ENCODE measurements at regions not wholly inside any gene's neighbourhood (a gene's known extent, or its start where the extent isn't known, plus 50 kb on each side); places are given as distances from the start of the nearest gene placed in this dataset.
A peak's percentile ranks its signal among the peaks of the same experiment; 100 is the strongest.
"Not testable (repeated sequence)": the region's sequence is repeated elsewhere in the genome, so short reads cannot be mapped to it uniquely, and the experiment has no call there.

DNA sequence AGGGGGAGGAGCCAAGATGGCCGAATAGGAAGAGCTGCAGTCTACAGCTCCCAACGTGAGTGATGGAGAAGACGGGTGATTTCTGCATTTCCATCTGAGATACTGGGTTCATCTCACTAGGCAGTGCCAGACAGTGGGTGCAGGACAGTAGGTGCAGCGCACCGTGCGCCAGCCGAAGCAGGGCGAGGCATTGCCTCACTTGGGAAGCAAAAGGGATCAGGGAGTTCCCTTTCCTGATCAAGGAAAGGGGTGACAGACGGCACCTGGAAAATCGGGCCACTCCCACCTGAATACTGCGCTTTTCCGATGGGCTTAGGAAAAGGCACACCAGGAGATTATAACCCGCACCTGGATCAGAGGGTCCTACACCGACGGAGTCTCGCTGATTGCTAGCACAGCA lies 121.1 kb upstream of the SESTD1 start:
- not testable (repeated sequence) for DNase-seq

DNA sequence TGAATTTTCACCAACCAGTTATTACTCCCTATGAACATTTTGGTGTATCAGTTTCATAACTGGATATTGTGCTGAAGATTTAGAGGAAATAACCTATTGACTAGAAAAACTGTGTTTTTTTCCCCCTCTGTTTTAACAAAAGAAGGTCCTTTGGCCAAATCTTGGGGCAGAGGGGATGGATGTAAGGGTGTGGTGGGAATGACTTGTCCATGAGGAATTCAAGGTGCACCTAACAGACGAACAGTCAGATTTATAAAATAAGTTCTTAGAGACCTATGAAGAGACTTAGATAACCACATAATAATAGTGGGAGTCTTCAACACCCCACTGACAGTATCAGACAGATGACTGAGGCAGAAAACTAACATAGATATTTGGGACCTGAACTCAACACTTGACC lies 119.3 kb upstream of the SESTD1 start:
- no peak for DNase-seq

DNA sequence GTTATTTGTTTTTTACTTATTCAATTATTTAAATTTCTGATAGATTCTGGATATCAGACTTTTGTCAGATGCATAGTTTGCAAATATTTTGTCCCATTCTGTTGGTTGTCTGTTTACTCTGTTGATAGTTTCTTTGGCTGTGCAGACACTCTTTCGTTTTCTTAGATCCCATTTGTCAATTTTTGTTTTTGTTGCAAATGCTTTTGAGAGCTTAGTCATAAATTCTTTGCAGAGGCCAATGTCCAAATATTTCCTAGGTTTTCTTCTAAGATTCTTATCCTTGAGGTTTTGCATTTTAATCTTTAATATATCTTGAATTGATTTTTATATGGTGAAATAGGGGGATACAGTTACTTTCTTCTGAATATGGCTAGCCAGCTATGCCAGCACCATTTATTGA lies 112.7 kb upstream of the SESTD1 start:
- DNase-seq: peak; percentile 61

DNA sequence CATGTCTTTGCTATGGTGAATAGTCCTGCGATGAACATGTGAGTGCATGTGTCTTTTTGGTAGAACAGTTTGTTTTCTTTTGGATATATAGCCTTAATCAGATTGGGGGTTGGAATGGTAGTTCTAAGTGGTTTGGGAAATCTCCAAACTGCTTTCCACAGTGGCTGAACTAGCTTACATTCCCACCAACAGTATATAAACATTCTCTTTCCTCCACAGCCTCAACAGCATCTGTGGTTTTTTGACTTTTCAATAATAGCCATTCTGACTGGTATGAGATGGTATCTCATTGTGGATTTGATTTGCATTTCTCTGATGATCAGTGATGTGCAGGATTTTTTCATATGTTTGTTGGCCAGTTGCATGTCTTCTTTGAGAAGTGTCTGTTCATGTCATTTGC lies 112.2 kb upstream of the SESTD1 start:
- peak; percentile 74 for DNase-seq

DNA sequence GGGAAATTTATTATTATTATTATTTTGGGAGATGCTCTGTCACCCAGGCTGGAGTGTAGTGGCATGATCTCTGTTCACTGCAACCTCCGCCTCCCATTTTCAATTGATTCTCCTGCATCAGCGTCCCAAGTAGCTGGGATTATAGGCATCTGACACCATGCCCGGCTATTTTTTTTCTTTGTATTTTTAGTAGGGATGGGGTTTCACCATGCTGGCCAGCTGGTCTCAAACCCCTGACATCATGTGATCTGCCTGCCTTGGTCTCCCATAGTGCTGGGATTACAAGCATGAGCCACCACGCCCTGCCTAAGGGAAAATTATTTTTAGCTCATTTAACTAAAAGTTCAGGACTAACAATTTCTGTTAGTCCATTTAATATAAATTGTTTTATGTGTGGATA lies 109.2 kb upstream of the SESTD1 start:
- no peak for DNase-seq

DNA sequence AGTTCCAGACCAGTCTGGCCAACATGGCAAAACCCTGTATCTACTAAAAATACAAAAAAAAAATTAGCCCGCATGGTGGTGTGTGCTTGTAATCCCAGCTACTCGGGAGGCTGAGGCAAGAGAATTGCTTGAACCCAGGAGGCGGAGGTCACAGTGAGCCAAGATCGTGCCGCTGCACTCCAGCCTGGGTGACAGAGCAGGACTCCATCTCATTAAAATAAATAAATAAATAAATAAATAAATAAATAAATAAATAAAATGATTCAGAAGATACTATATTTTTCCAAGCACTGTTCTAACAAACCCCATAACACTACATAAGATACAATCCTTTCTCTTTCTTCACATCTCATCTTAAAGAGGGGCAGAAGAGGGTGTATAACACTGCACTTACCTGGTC lies 100.9 kb upstream of the SESTD1 start:
- not testable (repeated sequence) for DNase-seq

DNA sequence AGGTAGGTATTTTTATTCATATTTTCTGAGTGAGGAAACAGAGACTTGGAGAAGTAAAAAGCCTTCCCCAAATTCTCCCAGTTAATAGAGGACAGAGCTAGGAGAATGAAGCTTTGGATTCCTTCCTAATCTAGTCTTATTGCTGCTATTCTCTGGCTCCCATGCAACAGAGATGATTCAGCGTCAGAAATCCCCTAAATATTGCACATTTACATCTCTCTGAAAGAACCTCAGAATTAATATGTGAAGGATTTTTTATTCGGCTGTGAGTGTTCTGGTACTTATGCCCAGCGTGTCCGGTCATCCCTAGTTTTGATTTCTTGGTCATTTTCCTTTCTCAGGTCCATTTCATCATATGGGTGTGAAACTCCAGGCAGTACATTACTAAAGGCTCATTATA lies 91.2 kb upstream of the SESTD1 start:
- DNase-seq: no peak

DNA sequence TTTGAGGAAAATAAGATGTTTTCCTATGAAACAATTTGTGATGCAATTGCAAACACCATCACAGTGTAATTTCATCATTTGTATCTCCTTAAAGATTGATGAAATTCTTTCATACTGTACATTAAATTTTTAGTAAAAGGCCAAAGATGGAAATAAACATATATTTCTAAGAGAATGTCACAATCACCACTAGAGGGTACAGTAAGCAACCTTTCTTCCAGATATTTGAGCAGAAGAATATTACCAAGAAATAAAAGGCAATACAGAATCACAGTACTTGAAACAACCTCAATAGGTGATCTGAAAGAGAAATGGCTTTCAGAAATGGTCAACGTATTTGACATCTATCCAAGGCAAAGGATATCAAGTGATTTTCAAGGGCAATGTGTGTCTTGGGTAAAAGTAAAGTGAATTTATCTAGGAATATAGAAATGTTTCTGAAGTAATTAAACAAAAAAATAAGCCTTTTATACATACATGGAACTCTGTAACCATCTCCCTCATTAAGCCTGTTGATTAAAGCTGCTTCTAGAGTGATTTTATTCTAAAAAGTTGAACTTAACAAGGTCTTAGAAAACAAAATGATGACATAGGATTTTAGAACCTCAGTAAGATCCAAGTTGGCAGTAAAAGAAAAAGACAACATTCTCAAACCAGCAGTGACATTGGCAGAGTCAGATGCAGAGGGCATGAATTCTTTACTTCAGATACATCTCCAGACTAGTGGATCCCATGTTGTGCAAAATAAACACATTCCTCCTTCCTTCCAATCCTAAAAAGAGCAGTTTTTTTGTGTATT lies 90.3 kb upstream of the SESTD1 start:
- no peak for DNase-seq

DNA sequence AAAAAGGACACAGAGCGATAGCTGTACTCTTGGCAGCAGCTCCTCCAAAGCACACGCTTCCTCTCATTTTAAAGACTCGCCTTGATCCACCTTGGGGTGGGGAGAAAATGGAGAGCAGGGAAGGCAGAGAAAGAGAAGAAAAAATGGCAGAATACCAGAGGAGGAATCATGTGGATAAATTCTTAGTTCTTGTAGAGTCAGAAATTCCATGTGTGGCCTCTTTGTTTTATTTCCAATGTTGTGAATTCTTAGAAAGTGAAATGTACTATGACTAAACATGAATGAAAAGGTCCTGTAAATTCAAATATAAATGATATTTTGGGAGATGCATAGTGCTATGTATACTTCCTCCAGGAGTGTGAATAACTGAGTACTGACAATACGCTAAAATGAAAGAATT lies 89.7 kb upstream of the SESTD1 start:
- peak; percentile 13 for DNase-seq

DNA sequence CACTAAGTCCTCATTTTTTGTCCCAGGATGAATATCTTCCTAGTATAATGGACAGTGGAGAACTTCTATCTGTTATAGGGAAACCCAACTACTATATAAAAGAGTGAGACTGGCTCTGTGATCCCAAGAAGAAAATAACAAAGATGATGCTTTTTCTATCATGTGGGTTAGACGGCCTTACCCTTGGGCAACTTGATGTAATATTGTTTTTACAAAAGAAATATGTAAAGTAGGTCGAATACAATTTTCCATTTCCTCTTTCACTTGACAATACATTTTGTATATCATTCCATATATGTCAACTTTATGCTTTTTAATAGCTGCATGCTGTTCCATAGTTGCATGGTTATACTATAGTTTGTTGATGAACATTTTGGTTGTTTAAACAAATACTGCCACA lies 87.5 kb upstream of the SESTD1 start:
- DNase-seq: no peak

DNA sequence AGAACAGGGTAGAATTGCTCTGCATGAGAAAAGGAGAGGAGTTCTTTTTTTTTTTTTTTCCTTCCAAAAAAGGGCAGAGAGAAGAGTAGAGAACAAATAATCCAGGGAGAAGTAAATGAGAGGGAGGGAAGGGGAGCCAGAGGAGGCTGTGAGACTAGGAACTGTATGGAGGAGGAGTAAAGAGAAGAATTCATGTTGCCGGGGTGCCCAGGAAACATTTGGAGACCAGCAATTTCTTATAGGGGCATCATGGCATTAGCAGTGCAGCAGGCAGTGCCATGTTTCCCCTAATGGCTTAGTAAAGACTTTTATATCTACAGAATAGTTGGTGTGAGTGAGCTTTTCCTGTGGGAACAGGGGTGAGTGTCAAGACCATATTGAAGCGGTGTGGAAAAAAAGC lies 86.4 kb upstream of the SESTD1 start:
- DNase-seq: no peak

DNA sequence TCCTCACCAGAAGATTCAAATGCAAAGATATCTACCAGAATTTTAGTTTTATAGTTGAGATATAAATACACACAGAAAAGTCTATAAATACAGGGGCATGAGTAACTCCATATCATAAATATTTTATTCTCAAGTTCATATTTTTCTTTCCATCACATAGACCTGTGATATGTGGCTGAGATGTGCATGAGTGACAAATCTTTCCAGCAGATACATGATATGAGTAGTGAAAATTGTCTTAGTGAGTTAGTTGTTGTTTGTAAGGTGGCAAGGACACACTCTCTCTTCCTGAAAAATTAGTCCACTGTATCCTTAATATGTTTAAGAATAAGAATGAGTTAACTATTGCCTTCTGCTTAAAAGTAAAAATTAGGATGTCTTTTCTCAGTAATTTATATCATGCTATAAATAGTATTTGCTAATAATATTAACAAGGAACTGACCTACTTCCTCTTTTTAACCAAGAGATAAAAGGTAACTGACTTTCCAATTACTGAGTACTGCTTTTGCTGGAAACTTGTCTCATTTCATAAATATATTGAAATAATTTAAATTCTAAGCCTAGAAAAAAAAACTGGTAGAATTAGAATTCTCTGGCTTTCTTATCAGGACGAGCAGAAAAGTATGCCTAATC lies 85.2 kb upstream of the SESTD1 start:
- DNase-seq: no peak

DNA sequence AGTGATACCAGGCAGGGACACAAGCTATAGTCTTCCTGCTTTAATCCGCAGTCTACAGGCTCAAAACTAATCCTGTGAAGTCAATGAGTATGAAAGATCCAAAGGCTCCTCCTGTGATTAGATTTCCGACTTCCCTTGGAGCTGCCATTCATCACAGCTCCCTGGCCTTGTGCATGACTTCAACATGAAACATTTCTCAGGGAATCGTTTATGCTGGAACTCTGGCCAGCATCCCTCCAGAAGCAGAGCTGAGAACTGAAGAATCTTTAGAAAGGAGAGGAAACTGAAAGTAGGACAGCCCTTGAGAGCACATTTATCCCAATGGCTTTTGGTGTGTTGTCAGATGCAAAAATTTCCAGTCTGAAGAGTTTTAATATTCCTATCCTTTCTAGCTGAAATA lies 84.3 kb upstream of the SESTD1 start:
- DNase-seq: peak; percentile 8

DNA sequence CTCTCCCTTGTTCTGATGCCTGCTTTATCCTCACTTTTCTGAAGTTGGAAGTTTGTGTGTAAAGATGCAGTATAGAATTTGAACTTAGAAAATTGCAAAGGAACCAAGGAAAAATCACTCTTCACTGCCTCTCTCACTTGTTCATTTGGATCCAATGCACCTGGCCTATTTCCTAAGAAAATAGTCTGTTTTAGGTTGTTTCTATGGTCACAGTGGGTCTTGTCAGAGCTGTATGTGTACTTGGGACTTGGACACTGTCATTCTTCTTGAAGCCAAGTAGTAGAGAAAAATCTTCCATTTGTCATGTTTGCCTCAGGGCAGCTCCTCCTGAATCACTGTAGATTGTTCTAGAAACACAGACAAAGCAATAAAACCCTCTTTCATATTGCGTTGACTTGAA lies 80.3 kb upstream of the SESTD1 start:
- no peak for DNase-seq

DNA sequence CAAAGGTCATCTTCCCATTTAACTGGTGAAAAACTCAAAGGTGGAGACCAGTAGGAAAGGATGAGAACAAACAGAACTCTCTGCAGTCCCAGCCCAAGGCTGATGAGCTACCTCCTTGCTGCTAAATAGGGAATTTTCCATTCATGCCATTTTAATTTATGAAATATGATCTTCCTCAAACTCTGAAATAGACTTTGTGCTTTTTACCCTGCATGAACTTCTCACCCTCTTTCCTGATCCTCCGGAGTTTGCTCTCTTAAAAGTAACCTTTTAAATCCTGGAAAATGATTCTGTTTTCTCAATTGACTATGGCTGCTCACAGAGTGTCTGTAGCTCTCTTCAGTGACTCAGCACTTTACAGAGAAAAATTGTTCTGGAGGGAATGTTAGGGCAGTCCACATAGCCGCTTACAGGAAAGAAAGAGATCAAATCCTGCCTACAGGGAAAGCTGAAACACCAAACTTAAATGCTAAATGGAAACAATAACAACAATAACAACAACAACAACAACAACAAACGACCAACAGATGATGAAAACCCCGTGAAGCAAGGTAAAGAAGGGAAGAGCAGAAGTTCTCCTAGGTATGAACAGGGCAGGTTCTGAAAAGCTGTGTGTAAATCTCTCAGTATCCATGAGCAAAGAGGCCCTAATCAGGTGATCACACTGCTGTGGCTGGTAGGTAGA lies 79.8 kb upstream of the SESTD1 start:
- DNase-seq: peak; percentile 54

DNA sequence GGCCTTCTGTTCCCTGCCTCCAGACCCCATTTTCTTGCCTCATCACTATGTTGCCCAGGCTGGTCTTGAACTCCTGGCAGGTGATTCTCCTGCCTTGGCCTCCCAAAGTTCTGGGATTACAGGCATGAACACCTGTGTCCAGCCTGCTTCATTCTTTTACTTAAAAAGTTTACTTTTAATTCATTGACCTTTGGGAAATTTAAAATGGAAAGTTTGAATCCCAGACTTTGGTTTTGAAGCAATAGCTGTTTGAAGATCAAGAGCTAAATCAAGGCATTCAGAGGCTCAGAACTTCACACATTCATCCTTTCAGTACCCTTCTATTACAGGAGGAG lies 79.3 kb upstream of the SESTD1 start:
- DNase-seq: no peak

DNA sequence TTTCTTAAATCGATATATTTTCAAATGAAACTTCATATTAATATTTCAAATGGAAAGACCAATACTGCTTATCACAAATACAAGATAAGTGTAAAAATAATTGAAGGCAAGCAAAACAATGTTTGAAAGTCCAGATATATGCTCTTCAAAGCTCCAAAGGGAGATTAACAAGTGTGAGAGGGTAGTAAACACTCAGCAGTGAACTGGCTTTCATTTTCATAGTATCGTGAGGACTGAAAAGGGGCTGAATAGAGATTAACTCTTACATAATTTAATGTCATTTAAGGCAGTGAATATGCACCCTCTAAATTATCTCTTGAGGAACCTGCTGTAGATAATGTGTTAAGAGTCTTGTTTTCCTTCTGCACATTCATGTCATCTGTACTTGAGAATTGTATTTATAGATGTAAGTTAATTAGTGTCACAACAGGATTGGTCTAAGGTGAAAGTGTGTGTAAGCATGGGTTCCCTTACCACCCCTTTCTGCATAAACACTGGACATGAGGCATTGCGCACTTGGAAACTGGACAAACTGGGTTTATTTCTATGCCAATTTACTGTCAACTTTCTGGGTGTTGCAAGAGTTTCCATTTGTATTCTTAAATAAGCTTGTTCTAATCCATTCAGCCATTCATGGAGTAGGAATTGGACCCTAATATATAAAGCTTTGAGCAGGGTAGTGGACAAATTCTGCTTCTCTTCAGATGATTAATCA lies 76.7 kb upstream of the SESTD1 start:
- DNase-seq: no peak

DNA sequence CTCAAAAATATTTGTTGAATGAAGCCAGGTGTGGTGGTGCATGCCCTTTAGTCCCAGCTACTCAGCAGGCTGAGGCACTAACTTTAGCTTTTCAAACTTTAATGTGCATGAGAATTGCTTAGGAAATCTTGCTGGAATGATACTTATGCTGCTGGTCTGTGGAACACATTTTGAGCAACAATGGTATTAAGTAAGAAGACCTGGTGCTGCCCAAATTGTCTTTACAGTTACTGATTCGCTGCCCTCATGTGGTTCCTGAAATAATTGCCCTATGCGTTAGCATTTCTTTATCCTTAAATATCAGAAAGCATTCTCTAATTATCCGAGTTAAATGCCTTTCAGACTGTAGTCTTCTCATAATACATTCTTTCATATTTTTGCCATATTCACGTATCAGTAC lies 76.0 kb upstream of the SESTD1 start:
- peak; percentile 18 for DNase-seq

DNA sequence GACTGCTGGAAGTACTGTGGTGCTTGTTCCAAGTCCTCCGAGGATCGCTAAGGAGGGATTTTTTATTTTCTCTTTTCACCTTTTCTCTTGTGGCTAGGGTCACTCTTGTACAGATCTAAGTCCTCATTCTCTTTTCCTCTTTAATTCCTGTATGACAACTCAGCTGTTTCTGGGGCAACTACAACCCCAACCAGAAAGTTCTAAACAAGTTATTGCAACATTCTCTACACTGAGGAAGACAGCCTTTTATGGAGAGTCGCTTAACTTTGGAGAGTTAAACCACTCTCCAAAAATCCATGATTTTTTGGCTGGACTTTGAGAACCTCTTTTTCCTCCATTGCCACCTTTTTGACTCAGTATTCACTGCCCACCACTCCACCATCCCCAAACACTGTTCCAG lies 74.0 kb upstream of the SESTD1 start:
- DNase-seq: no peak

DNA sequence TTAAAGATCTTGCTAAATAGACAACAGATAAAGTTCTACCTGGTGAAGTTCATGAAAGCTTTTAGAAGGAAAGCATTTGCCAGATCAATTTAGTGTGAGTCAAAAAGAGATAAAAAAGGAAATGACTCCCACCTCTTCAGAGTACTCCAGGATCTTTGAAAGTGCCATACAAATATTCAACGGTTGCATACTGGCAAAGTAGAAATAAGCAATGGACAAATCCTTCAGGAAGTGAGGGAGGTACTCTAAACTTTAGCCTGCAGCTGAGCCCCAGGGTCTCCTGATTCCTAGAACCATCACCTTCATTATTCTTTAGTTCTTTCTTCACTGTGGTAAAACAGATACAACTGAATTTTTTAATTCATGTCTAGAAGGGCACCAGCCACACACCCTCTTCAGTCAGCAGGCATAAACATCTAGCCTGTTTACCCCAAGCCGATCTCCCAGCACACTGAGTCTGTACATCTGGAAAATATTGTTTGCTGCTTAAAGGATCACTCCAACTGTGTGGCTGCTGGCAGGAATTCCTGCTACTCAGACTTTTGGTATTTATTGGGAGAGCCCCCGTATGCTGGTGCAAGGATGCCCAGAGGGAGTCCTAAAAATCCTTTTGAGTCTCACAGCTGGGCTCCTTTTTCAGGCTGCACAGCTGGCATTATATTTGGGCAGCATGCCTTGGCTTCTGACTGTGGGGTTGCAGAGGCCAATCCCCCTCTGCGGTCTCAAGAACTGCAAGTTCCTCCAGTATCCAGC lies 72.3 kb upstream of the SESTD1 start:
- DNase-seq: peak; percentile 66

DNA sequence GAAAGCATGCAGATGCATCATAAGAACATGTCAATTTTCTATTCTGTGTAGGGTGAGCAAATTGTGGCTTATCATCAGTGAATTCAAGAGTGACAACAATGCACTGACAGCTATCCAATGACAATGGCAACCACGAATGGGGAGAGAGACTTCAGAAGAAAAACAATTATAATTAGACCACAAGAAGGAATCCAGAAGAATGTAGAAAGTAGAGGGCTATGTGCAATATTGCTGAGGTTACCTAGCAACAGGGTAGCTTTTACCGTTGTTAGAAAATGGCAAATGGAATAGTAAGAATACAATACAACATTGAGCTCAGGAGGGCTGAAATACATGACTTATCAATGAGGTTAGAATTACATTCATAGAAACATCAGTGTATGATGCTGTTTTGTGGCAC lies 71.1 kb upstream of the SESTD1 start:
- DNase-seq: peak; percentile 25

DNA sequence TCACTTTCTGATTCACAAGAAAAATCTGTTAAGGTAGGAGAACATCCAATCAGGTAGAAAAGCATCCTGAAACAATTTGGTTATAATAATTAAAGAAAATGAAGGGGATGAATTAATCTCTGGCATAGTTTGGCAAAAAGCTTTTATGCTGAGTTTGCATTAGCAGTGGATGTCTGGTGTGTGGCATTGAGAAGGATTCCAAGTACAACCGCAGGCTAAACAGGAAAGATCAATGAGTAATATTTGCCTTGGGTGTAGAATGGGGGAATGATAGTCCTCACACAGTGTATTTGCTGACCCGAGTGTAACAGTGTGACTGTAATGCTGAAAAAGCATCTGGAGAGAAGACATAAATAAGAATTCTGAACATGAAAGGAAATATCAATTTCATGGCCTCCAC lies 68.3 kb upstream of the SESTD1 start:
- DNase-seq: peak; percentile 76

DNA sequence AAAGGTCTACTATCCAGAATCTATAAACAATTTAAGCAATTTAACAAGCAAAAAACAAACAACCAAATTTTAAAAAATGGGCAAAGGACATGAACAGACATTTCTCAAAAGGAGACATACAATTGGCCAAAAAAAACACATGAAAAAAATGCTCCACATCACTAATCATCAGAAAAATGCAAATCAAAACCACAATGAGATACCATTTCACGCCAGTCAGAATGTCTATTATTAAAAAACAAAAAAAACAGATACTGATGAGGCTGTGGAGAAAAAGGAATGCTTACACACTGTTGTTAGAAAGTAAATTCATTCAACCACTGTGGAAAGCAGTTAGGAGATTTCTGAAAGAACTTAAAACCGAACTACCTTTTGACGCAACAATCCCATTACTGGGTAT lies 66.4 kb upstream of the SESTD1 start:
- DNase-seq: peak; percentile 71

Data from fibroblast of skin of back (primary cell).